Nucleus accumbens (tissue), 56 donors: ENCODE measurements at regions not wholly inside any gene's neighbourhood (a gene's known extent, or its start where the extent isn't known, plus 50 kb on each side); places are given as distances from the start of the nearest gene placed in this dataset.
"Not testable (repeated sequence)": the region's sequence is repeated elsewhere in the genome, so short reads cannot be mapped to it uniquely, and the experiment has no call there.

Experiments
- DNase-seq, 56 donors: peaks; one replicate each; lab custom pipeline; 2025; lab: John Stamatoyannopoulos, UW

GRCh38 chr21:35484851-35485250 is 435.7 kb upstream of the RUNX1 start:
- no peak for DNase-seq

DNA sequence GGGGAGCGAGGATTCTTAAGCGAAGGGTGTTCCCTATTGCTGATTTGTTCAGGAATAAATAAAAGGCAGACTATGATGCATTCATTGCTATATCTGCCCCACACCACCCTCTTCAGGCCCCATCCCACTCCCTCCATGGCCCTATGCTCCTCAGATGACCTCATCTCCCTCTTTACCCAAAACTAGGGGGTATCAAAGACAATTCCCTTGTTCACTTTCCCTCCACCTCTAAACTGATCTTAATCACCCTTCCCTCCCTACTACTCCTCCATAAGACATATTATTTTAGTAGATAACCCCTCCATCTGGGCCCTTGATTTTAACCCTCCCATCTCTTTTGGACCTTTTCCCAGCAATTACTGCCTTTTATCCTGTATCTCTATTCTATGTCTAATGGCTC is 434.9 kb upstream of the RUNX1 start:
- DNase-seq, result no peak

DNA sequence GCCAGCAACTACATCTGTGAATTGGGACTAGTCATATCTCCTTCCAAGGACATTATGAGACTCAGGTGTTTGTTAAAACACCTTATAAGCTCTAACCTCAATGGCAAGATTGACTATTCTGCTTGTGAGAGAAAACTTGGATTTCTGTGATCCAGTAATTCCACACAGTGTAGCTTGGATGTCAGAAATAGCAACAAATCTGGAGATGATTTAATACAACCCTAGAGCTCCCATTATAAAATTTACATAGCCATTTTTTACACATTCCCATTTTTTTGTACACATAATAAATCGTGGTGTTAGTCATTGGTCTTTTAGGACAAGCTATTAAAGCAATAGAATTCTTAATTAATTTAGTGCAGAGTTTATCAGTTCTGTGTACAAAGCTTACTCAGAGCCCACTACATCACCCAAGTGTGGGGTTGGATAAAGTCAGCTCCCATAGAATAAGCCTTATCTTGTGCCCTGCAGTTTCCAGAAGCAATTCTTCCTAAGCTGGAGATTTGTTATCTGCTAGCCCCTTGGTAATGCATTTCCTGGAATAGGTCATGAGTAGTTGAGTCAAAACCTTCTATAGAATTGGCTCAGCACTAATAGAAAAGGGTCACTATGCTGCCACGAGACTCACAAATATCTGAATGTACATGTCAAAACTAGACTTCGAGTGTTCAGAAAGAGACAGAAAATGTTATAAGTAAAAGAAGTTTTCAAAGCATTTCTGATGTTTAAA is 434.0 kb upstream of the RUNX1 start:
- DNase-seq, result no peak

DNA sequence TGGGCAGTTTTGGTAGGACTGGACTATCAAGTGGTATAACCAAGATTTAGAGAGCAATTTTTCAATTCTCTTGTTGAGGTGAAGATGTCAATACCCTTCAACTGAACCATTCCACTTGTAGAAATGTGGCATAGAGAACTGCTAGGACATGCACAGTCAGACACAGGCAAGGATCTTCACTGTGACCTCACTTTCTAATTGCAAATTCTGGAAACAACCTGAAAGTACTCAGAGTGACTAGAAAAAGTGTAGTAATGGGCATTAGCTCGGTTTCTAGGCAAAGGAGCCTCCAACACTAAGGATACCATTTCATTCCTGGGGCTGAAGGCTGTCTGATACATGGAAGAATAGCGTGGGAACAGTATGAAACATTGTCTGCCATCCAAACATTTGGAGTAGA is 433.0 kb upstream of the RUNX1 start:
- DNase-seq, result no peak

DNA sequence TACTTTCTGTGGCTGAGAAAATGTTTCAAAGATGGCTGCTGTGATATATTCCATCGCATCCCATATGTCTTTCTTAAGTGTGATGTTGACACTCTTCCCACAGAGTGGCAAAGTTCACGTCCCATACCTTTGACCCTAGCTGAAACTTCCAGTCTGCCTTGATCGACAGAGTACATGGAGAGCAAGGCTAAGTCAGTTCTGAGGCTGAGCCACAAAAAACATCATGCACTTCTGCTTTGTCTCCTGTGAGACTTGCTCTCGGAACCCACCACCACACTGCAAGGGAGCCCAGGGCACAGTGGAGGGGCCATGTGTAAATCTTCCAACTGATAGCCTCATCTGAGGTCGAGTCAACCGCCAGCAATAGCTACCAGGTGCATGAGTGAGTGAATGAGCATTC is 431.9 kb upstream of the RUNX1 start:
- DNase-seq, result no peak

DNA sequence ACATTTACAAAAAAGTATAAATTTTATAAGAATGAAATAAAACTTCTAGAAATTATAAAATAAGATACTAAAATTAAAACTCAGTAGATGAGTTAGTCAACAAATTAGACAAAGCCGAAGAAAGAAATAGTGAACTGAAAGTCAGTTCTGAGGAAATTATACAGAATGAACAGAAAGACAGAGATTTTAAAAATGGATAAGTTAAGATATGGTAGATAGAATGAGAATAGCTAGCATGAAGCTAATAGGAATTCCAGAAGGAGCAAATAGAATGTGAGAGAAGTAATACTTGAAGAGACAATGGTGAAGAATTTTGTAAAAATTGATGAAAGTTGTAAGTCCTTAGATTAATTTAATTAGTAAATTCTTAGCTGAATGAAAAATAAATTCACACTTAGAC is 430.4 kb upstream of the RUNX1 start:
- no peak for DNase-seq

DNA sequence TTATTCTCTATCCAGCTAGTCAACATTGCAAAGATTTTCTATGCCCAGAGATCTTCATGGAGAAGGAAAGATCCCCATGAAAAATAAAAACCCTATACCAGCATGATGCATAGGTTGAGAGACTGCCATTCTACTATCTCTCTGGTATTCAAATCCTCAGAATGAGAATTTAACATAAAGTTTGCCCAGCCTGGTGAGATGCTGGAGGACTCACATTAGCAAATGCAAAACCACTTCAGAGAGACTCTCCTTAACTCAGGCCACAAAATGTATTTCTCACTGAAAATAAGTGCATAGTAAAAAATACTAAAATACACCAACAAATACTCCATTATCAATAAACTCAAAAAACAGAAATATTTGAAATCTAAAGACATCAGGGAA is 430.0 kb upstream of the RUNX1 start:
- DNase-seq, result no peak

- no peak for DNase-seq
These were observed 429.3 kb upstream of the RUNX1 start for GRCh38 chr21:35478161-35479064.

DNA sequence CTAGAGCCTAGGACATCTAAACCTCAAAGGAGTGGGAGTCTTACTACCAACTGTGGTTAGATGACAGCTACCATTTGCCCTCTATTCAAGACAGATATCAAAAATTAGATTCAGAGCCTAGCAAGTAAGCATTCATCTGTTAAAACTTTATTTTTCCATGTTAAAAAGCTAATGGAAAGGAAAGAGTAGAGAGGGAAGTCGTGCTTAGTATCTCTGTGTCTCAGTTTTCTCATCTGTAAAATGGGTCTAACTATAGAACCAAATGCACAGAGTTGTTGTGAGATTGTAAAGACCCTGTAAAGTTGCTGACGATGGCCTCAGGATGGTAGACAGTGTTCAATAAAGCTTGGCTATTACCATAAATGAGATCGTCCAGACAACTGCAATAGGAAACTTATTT is 428.5 kb upstream of the RUNX1 start:
- DNase-seq, result no peak

DNA sequence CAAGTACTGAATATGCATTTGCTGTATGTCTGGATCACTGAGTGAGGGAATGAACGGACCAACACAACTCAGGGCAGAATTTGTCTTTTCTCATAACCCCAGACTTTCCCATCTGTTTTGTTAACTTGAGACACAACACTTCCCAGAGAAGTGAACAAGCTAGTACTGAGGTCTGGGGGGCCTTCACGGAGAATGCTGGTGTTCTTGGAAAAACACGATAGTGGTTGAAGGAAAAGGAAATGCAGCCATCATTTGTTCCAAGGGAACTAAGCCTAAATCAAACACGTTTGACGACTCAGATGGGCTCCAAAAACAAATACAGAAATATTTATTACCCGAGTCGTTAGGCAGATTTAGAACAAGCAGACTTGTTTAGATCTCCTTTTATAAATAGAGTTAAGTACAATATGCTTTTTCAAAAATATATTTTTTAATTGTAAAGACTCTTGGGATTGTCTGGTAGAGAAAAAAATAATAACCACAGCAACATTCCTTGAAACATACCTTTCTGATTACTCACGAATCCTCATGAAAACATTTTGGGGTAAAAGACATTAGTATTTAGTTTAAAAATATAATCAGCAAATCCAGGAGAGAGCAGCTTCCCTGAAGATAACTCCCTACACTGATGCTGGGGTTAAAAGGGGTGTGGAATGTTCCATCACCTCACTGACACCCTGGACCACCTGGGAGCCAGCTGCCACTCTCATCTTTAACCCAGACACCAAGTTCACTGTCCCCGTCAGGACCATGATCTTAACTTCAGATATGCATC is 427.7 kb upstream of the RUNX1 start:
- DNase-seq, result no peak

DNA sequence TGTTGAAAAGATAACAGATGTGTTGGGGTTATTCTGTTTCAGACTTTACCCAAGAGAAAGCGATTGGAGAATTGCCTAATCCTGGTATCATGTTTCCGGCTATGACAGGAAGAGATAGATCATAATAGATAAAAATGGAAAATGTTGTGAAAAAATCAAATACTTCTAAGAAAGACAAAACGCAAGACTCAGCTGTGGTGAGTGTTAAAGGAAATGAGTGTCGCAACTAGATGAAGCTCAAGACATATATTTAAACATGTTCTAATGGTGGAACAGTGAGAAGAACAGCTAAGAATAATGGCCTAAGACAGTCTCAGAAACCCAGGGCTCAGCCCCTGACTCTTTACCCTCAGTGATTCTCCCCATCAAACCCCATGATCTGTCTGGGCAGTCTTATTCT is 426.7 kb upstream of the RUNX1 start:
- DNase-seq, result no peak

GRCh38 chr21:35475009-35475408 is 425.9 kb upstream of the RUNX1 start:
- DNase-seq, result no peak

DNA sequence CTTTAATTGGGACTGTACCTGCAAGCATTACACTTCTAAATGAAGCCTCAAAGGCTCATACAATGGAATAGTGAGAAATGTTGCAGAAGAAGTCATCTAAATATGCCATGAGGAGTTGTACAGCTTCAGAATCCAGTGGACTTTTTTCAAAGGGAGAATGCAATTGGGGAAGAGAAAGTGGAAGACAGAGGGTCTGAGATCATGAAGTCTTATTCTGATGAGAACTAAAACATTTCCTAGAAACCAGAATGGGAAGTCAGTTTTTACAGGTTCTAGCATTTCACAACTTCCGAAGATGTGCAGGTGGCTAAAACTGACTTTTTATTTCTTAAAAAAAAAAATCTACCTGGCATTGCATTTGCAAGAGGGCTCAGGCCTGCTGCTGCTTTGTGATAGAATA is 424.4 kb upstream of the RUNX1 start:
- DNase-seq, result no peak

DNA sequence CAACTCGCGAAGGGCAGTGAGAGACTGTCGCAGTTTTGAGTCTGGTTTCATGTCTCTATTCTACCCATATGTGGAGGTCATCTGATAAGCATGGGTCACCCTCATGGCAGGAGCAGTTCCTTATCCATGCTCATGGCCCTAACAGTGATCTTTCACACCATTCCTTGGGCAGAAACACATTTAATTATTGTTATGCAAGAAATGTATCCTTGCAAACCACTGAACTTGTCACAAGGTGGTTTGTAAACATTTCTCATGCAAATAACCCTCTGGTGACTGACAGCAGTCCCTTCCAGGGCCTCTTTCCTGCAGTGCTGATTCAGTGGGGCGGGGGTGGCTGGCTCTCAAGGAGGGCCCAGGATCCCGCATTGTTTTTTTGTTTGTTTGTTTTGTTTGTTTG is 421.4 kb upstream of the RUNX1 start:
- DNase-seq, result no peak

DNA sequence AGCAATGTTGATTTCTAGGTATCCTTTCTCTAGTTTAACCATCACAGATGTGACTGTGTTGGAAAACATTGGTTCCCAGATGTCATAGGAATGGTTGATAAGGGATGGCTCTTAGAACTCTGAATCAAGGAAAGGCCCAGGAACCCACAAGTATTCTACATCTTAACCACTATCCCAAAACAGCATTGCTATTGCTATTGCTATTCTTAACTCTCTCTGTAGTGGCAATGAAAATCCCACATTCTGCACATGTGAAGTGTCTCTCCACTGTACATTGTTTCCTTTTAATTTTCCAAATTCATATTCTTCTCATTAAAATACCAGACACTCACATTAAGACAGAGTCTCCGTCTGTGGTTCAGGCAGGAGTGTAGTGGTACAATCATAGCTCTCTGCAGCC is 420.4 kb upstream of the RUNX1 start:
- DNase-seq, result no peak

GRCh38 chr21:35468991-35469390 is 419.9 kb upstream of the RUNX1 start:
- DNase-seq, result no peak

DNA sequence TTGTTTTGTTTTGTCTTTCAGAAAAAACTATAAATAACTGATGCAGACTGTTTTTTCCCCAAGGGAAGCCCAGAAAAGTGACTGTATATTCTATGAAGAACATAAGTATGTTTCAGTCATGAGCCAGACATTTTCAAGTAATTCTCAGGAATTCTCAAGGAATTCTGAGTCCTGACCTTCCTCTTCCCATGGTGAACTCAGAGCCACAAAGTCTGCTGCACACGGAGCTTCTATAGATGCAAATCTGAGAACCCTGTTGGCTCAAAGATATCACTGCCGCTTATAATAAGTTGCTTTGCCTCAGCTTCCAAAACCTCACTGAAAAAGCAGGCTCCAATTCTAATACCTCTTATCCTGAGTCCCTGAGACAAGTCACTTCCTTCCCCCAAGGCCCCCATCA is 418.5 kb upstream of the RUNX1 start:
- DNase-seq, result no peak

GRCh38 chr21:35466681-35467080 is 417.6 kb upstream of the RUNX1 start:
- not testable (repeated sequence) for DNase-seq

DNA sequence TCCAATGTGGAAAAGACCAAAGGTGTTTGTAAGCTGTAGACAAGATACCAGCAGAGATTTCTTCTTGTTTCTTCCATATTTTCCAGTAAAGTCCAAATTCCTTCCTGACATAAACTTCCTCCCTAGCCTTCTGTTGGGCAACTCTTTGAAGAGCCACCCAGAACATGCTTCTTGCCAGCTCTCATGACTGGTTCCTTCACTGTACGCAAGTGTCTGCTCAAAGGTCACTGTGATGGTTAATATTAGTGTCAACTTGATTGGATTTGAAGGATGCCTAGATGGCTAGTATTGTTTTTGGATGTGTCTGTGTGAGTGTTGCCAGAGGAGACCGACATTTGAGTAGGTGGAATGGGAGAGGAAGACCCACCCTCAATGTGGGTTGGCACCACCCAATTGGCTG is 416.6 kb upstream of the RUNX1 start:
- DNase-seq, result no peak

DNA sequence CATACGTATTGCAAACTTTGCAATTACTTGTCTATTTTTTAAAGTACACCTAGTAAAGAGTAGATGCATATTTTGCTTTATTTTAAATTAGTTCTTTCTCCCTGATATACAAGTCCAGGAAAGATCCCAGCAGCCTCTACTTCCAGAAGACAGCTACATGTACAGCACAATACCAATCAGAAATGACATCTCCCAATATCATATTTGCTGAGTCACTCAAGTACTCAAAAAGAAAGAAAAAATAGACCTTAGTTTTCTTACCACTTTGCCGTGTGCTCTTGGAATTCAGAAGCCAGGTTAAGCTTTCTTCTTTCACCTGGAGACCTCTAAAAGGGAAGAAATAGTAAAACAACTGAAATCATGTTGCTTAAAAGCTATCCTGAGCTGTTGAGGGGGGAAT is 412.6 kb upstream of the RUNX1 start:
- DNase-seq, result no peak

GRCh38 chr21:35460441-35460840 is 411.3 kb upstream of the RUNX1 start:
- no peak for DNase-seq
